HEK293 (cell line): ENCODE measurements at regions not wholly inside any gene's neighbourhood (a gene's known extent, or its start where the extent isn't known, plus 50 kb on each side); places are given as distances from the start of the nearest gene placed in this dataset.

Experiments
- CTCF ChIA-PET: fragments of 350-600 bp; formaldehyde crosslinking; extraction: SDS; loops from one replicate; lab custom pipeline; 2021; ENCODE audit warnings: antibody characterized with exemption; lab: Yijun Ruan, JAX
- POLR2A ChIA-PET: fragments of 300-600 bp; formaldehyde crosslinking; extraction: SDS; loops from one replicate; lab custom pipeline; 2020; ENCODE audit warnings: antibody characterized with exemption, inconsistent platforms; lab: Yijun Ruan, JAX
- H3K27ac ChIP-seq: fragments of 200-500 bp; sonication (Bioruptor generic); 2 replicates; pipeline ENCODE4 v1.5.1; 2014; ENCODE audit warnings: low read depth, low read length, control low read depth, inconsistent platforms; ENCODE audit errors: extremely low read depth
- H3K36me3 ChIP-seq, 2 experiments: fragments of 200-500 bp in 1 of 2; sonication (Bioruptor generic) in 1 of 2; 1 replicate in 1 of 2; 2 replicates in 1 of 2; pipeline ENCODE4 v1.5.1; 2014 to 2017; ENCODE audit warnings: inconsistent platforms in 2 of 2, low read length in 2 of 2; ENCODE audit not compliant: control insufficient read depth in 2 of 2, insufficient read depth in 1 of 2
- H3K4me1 ChIP-seq: fragments of 200-500 bp; sonication (Bioruptor generic); 2 replicates; pipeline ENCODE4 v1.5.1; 2014; ENCODE audit warnings: mild to moderate bottlenecking, low read length, inconsistent platforms; ENCODE audit not compliant: control insufficient read depth, insufficient read depth
- H3K4me3 ChIP-seq: 2 replicates; pipeline ENCODE4 v1.5.1; 2011; ENCODE audit warnings: low read depth, mild to moderate bottlenecking, control low read depth, low read length, moderate library complexity
- H3K9me3 ChIP-seq: fragments of 200-500 bp; sonication (Bioruptor generic); 2 replicates; pipeline ENCODE4 v1.5.1; 2014; ENCODE audit warnings: low read depth, low read length, inconsistent platforms; ENCODE audit not compliant: control insufficient read depth, insufficient read depth
- BCL11A ChIP-seq: fragments of 450-650 bp; formaldehyde crosslinking; IDR thresholded peaks from 2 replicates; pipeline ENCODE4 v1.5.1; 2016; ENCODE audit warnings: low read depth, missing biosample characterization, missing genetic modification characterization
- GLI4 ChIP-seq: fragments of 450-650 bp; formaldehyde crosslinking; IDR thresholded peaks from 2 replicates; pipeline ENCODE4 v1.5.1; 2016; ENCODE audit warnings: missing biosample characterization, missing genetic modification characterization
- MZF1 ChIP-seq: fragments of 450-650 bp; formaldehyde crosslinking; IDR thresholded peaks from 2 replicates; pipeline ENCODE4 v1.5.1; 2017; ENCODE audit warnings: missing biosample characterization, missing genetic modification characterization, borderline replicate concordance
- OSR2 ChIP-seq: fragments of 450-650 bp; formaldehyde crosslinking; IDR thresholded peaks from 2 replicates; pipeline ENCODE4 v1.5.1; 2016; ENCODE audit warnings: missing biosample characterization, missing genetic modification characterization
- OVOL3 ChIP-seq: fragments of 450-650 bp; formaldehyde crosslinking; IDR thresholded peaks from 2 replicates; pipeline ENCODE4 v1.5.1; 2016; ENCODE audit warnings: missing biosample characterization, missing genetic modification characterization
- TCF7L2 ChIP-seq: IDR thresholded peaks from 2 replicates; pipeline ENCODE4 v1.6.1; 2011; ENCODE audit warnings: low read depth, mild to moderate bottlenecking, inconsistent platforms, low read length, moderate library complexity, borderline replicate concordance
- ZBTB1 ChIP-seq: fragments of 450-650 bp; formaldehyde crosslinking; IDR thresholded peaks from 2 replicates; pipeline ENCODE4 v1.5.1; 2016; ENCODE audit warnings: missing biosample characterization, missing genetic modification characterization
- ZBTB20 ChIP-seq: fragments of 450-650 bp; formaldehyde crosslinking; IDR thresholded peaks from 2 replicates; pipeline ENCODE4 v1.5.1; 2016; ENCODE audit warnings: missing biosample characterization, missing genetic modification characterization
- ZNF140 ChIP-seq: fragments of 450-650 bp; formaldehyde crosslinking; IDR thresholded peaks from 2 replicates; pipeline ENCODE4 v1.5.1; 2016; ENCODE audit warnings: missing biosample characterization, missing genetic modification characterization
- ZNF18 ChIP-seq: fragments of 450-650 bp; formaldehyde crosslinking; IDR thresholded peaks from 2 replicates; pipeline ENCODE4 v1.5.1; 2016; ENCODE audit warnings: missing biosample characterization, missing genetic modification characterization
- ZNF24 ChIP-seq: fragments of 450-650 bp; formaldehyde crosslinking; IDR thresholded peaks from 2 replicates; pipeline ENCODE4 v1.5.1; 2016; ENCODE audit warnings: missing biosample characterization, missing genetic modification characterization
- ZNF292 ChIP-seq: fragments of 450-650 bp; formaldehyde crosslinking; IDR thresholded peaks from 2 replicates; pipeline ENCODE4 v1.5.1; 2016; ENCODE audit warnings: low read depth, missing biosample characterization, missing genetic modification characterization, borderline replicate concordance
- ZNF514 ChIP-seq: fragments of 450-650 bp; formaldehyde crosslinking; IDR thresholded peaks from 2 replicates; pipeline ENCODE4 v1.5.1; 2016; ENCODE audit warnings: missing biosample characterization, missing genetic modification characterization
- ZNF521 ChIP-seq: fragments of 450-650 bp; formaldehyde crosslinking; IDR thresholded peaks from 2 replicates; pipeline ENCODE4 v1.5.1; 2017; ENCODE audit warnings: missing biosample characterization, mild to moderate bottlenecking, missing genetic modification characterization
- ZNF549 ChIP-seq: fragments of 450-650 bp; IDR thresholded peaks from 2 replicates; pipeline ENCODE4 v1.5.1; 2018; ENCODE audit warnings: missing biosample characterization, missing genetic modification characterization, mild to moderate bottlenecking, inconsistent platforms, moderate library complexity
- ZNF624 ChIP-seq: fragments of 450-650 bp; formaldehyde crosslinking; IDR thresholded peaks from 2 replicates; pipeline ENCODE4 v1.5.1; 2017; ENCODE audit warnings: missing biosample characterization, missing genetic modification characterization
- ZNF785 ChIP-seq: fragments of 450-650 bp; formaldehyde crosslinking; IDR thresholded peaks from 2 replicates; pipeline ENCODE4 v1.5.1; 2016; ENCODE audit warnings: missing biosample characterization, missing genetic modification characterization
- TF ChIP-seq, protein P1 (sequence below): fragments of 450-650 bp; formaldehyde crosslinking; conservative IDR thresholded peaks from 2 replicates; pipeline ENCODE4 v1.5.1; 2016; ENCODE audit warnings: low read depth, missing biosample characterization, missing genetic modification characterization
- TF ChIP-seq, protein P2 (sequence below): fragments of 450-650 bp; formaldehyde crosslinking; IDR thresholded peaks from 2 replicates; pipeline ENCODE4 v1.5.1; 2016; ENCODE audit warnings: missing biosample characterization, missing genetic modification characterization
- TF ChIP-seq, protein P3 (sequence below): fragments of 450-650 bp; formaldehyde crosslinking; IDR thresholded peaks from 2 replicates; pipeline ENCODE4 v1.5.1; 2016; ENCODE audit warnings: missing biosample characterization, missing genetic modification characterization
- TF ChIP-seq, protein P4 (sequence below): fragments of 450-650 bp; formaldehyde crosslinking; IDR thresholded peaks from 2 replicates; pipeline ENCODE4 v1.5.1; 2016; ENCODE audit warnings: missing biosample characterization, missing genetic modification characterization

DNA sequence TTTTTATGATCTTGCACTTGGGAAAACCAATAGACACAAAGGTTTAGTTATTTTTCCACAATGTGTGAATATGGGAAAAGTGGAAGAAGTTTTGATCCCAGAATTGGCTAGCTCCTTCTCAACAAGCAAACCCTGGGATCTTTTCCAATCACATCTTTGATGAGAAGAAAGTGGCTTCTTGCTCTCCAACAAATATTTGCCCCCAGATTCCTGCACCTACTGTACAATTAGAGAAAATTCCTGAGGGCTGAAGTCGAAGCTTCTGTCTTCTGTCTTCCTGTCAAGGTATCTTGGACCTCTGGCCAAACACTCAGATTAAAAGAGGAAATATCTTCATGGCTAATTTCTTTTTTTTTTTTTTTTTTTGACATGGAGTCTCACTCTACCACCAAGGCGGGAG lies 113.1 kb upstream of the SLC45A1 start (continued):
- TF ChIP-seq, protein P1, sequence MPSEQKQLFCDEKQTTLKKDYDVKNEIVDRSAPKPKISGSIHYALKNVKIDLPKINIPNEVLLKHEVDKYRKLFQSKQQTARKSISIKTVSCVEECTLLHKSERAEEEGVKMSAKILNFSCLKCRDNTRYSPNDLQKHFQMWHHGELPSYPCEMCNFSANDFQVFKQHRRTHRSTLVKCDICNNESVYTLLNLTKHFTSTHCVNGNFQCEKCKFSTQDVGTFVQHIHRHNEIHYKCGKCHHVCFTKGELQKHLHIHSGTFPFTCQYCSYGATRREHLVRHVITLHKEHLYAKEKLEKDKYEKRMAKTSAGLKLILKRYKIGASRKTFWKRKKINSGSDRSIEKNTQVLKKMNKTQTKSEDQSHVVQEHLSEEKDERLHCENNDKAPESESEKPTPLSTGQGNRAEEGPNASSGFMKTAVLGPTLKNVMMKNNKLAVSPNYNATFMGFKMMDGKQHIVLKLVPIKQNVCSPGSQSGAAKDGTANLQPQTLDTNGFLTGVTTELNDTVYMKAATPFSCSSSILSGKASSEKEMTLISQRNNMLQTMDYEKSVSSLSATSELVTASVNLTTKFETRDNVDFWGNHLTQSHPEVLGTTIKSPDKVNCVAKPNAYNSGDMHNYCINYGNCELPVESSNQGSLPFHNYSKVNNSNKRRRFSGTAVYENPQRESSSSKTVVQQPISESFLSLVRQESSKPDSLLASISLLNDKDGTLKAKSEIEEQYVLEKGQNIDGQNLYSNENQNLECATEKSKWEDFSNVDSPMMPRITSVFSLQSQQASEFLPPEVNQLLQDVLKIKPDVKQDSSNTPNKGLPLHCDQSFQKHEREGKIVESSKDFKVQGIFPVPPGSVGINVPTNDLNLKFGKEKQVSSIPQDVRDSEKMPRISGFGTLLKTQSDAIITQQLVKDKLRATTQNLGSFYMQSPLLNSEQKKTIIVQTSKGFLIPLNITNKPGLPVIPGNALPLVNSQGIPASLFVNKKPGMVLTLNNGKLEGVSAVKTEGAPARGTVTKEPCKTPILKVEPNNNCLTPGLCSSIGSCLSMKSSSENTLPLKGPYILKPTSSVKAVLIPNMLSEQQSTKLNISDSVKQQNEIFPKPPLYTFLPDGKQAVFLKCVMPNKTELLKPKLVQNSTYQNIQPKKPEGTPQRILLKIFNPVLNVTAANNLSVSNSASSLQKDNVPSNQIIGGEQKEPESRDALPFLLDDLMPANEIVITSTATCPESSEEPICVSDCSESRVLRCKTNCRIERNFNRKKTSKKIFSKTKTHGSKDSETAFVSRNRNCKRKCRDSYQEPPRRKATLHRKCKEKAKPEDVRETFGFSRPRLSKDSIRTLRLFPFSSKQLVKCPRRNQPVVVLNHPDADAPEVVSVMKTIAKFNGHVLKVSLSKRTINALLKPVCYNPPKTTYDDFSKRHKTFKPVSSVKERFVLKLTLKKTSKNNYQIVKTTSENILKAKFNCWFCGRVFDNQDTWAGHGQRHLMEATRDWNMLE (tag by site-specific recombination), result no peak
- TF ChIP-seq ZBTB20 (tag by site-specific recombination), result no peak
- no peak for TF ChIP-seq ZNF521 (tag by site-specific recombination)
- no peak for TF ChIP-seq ZNF549 (tag by site-specific recombination)
- no peak for TF ChIP-seq ZNF24 (tag by site-specific recombination)
- no peak for TF ChIP-seq ZNF18 (tag by site-specific recombination)
- TF ChIP-seq ZNF785 (tag by site-specific recombination), result no peak
- TF ChIP-seq ZNF514, result no peak

- H3K4me1 ChIP-seq, result no peaks in the 10 kb centered on the region
- CTCF ChIA-PET, result interaction anchor here (1.0 to 1.2 kb wide), 2 partner anchors 8 to 647 kb away, joined by 3 to 5 read pairs; no protein-coding TSS in a partner anchor
- POLR2A ChIA-PET, result no interaction called here
- H3K36me3 ChIP-seq, result no peaks in the 10 kb centered on the region
- no peak overlapping the region for H3K27ac ChIP-seq
- H3K4me3 ChIP-seq, result no peak overlapping the region
- H3K9me3 ChIP-seq, result no peaks in the 10 kb centered on the region
- TF ChIP-seq, protein P2, sequence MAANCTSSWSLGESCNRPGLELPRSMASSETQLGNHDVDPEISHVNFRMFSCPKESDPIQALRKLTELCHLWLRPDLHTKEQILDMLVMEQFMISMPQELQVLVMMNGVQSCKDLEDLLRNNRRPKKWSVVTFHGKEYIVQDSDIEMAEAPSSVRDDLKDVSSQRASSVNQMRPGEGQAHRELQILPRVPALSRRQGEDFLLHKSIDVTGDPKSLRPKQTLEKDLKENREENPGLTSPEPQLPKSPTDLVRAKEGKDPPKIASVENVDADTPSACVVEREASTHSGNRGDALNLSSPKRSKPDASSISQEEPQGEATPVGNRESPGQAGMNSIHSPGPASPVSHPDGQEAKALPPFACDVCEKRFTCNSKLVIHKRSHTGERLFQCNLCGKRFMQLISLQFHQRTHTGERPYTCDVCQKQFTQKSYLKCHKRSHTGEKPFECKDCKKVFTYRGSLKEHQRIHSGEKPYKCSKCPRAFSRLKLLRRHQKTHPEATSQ, result no peak
- TF ChIP-seq OSR2 (tag by site-specific recombination) (no peak), MZF1 (tag by site-specific recombination) (no peak), OVOL3 (tag by site-specific recombination) (no peak), TCF7L2 (no peak), GLI4 (tag by site-specific recombination) (no peak), BCL11A (tag by site-specific recombination) (no peak), ZBTB1 (tag by site-specific recombination) (no peak), ZNF624 (tag by site-specific recombination) (no peak), ZNF140 (tag by site-specific recombination) (no peak), ZNF292 (tag by site-specific recombination) (no peak)
- TF ChIP-seq, protein P3, sequence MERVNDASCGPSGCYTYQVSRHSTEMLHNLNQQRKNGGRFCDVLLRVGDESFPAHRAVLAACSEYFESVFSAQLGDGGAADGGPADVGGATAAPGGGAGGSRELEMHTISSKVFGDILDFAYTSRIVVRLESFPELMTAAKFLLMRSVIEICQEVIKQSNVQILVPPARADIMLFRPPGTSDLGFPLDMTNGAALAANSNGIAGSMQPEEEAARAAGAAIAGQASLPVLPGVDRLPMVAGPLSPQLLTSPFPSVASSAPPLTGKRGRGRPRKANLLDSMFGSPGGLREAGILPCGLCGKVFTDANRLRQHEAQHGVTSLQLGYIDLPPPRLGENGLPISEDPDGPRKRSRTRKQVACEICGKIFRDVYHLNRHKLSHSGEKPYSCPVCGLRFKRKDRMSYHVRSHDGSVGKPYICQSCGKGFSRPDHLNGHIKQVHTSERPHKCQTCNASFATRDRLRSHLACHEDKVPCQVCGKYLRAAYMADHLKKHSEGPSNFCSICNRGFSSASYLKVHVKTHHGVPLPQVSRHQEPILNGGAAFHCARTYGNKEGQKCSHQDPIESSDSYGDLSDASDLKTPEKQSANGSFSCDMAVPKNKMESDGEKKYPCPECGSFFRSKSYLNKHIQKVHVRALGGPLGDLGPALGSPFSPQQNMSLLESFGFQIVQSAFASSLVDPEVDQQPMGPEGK (tag by site-specific recombination), result no peak
- TF ChIP-seq, protein P4, sequence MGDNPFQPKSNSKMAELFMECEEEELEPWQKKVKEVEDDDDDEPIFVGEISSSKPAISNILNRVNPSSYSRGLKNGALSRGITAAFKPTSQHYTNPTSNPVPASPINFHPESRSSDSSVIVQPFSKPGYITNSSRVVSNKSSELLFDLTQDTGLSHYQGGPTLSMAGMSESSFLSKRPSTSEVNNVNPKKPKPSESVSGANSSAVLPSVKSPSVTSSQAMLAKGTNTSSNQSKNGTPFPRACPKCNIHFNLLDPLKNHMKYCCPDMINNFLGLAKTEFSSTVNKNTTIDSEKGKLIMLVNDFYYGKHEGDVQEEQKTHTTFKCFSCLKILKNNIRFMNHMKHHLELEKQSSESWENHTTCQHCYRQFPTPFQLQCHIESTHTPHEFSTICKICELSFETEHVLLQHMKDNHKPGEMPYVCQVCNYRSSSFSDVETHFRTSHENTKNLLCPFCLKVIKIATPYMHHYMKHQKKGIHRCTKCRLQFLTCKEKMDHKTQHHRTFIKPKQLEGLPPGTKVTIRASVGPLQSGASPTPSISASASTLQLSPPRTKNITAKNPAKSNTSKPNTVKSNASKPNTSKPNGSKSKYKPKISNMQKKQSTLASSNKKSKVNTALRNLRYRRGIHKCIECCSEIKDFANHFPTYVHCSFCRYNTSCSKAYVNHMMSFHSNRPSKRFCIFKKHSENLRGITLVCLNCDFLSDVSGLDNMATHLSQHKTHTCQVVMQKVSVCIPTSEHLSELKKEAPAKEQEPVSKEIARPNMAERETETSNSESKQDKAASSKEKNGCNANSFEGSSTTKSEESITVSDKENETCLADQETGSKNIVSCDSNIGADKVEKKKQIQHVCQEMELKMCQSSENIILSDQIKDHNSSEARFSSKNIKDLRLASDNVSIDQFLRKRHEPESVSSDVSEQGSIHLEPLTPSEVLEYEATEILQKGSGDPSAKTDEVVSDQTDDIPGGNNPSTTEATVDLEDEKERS, result no peak
Observed at GRCh38 chr1:8203551-8203950, 114.4 kb upstream of the SLC45A1 start.
